GM21390 (cell line): ENCODE measurements at regions not wholly inside any gene's neighbourhood (a gene's known extent, or its start where the extent isn't known, plus 50 kb on each side); places are given as distances from the start of the nearest gene placed in this dataset.
"Not testable (repeated sequence)": the region's sequence is repeated elsewhere in the genome, so short reads cannot be mapped to it uniquely, and the experiment has no call there.

ENCODE experiments used
- ATAC-seq: cut with Tn5 transposase; IDR thresholded peaks from one replicate; pipeline ENCODE4 v1.9.1; 2021; ENCODE audit not compliant: unreplicated experiment

GRCh38 chr15:22258398-22259150 is 178.2 kb downstream of the OR4M2 start:
- no peak for ATAC-seq

- not testable (repeated sequence) for ATAC-seq
These were observed 178.9 kb downstream of the OR4M2 start for GRCh38 chr15:22259151-22259750.

GRCh38 chr15:22259881-22260421 is 179.6 kb downstream of the OR4M2 start:
- ATAC-seq = no peak

DNA sequence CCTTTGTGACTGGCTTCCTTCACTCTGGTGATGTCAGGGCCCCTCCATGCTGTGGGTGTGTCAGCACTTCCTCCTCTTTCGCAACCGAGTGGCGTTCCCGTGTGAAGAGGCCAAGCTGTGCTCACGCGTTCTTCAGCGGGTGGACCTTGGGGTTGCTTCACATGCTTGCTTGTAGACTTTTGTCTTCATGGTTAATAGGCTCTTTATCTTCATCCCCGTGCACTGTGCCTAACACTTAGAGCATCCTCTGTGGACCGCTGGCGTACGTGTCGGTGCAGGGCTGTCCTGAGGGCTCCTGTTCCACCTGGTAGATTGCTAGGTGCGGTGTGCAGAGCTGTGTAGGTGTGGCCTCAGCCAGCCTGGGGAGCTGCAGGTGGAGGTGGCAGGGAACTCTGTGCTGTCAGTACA is 182.3 kb downstream of the OR4M2 start:
- no peak for ATAC-seq

- ATAC-seq = no peak
These were observed 183.4 kb downstream of the OR4M2 start for GRCh38 chr15:22263738-22264137.

GRCh38 chr15:22264272-22264671 is 183.9 kb downstream of the OR4M2 start:
- not testable (repeated sequence) for ATAC-seq

GRCh38 chr15:22265056-22265945 is 185.0 kb downstream of the OR4M2 start:
- ATAC-seq = no peak

DNA sequence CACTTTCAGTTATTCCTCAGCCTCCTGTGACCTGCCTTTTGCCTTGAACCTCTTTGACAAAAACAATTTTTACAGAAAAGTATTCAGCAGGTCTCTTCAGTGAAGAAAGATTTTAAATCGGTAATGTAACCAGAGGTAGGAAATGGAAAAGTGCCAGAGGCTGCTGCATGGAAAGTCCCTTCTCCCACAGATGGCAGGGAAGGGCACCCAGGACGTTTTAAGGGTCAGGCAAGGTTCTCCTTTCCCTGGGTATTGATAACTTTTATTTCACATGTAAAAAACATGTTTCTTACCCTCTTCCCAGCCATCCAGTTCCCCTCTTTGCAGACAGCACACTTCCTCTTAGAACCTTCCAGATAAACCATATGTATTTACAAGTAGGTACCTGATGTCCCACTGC is 185.6 kb downstream of the OR4M2 start:
- ATAC-seq = no peak

GRCh38 chr15:22267761-22268160 is 187.4 kb downstream of the OR4M2 start:
- ATAC-seq = no peak

DNA sequence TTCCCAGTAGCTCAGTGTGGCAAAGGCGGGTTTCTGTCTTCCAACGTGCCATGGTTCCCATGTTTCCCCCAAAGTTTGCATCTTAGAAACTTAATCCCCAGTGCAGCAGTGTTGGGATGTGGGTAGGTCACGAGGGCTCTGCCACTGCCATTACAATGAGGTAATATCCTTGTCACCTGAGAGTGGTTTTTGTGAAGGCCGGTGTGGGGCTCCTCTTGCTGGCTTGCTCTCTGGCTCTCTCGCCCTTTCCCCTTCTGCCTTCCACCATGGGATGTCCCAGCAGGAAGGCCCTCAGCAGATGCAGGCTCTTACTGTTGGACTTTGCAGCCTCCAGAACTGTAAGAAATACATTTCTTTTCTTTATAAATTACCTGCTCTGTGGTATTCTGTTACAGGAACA is 187.9 kb downstream of the OR4M2 start:
- not testable (repeated sequence) for ATAC-seq

DNA sequence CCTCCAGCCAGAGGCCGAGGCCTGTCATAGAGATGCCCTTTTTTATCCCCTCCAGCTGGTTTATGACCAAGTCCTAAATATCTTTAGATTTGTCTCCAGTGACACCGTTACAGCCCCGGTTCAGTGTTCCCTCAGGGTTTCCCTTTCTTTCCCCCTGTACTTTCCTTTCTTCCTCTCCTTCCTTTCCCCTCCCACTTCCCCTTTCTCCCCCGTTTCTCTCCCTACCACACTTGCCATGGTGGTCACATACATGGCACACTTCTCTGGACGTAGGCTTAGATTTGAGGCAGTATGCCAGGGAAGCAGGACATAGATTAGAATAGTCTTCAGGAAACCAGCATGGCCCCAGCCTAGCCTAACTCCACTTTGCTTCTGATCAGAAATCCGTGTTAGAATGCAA is 188.3 kb downstream of the OR4M2 start:
- ATAC-seq = not testable (repeated sequence)

DNA sequence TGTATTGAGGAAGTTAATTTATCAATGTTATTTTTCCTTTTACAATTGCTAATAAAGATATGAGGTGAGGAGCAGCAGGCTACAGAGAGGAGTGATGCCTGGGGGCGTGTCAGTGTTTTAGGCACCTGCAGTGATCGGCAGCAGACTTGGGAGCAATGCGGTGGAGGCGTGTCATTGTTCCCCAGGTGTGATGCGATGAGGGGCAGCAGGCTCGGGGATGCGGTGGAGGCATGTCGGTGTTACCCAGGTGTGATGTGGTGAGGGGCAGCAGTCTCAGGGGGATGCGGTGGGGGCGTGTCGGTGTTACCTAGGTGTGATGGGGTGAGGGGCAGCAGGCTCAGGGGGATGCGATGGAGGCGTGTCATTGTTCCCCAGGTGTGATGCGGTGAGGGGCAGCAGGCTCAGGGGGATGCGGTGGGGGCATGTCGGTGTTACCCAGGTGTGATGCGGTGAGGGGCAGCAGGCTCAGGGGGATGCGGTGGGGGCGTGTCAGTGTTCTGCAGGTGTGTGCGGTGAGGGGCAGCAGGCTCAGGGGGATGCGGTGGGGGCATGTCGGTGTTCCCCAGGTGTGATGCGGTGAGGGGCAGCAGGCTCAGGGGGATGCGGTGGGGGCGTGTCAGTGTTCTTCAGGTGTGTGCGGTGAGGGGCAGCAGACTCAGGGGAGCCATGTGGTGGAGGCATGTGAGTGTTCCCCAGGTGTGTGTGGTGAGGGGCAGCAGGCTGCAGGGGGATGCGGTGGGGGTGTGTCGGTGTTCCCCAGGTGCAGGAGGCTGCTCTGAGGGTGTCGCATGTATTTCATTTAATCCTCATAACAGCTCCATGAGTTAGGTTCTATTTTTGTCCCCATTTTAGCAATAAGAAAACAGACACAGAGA is 186.2 kb upstream of the GOLGA6L22 start:
- ATAC-seq = not testable (repeated sequence)

DNA sequence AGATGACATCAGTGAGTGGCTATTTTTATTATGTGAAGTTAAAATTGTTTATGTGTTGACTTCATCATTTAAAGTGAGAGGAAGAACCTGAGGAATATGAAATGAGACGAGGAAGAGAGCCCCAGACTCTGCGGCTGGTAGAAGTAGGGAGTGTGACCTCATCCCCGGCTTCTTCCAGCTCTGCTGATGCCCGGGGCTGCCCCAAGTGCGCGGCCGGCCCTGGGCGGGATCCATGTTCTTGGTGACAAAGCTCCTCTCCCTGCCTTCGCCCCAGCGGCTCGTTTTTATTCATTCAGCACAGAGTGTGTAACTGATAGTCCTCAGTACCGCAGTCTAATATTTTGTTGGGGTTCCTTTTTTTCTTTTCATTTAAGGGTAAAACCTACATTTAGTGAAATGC is 185.5 kb upstream of the GOLGA6L22 start:
- not testable (repeated sequence) for ATAC-seq

GRCh38 chr15:22274376-22274775 is 184.3 kb upstream of the GOLGA6L22 start:
- not testable (repeated sequence) for ATAC-seq

DNA sequence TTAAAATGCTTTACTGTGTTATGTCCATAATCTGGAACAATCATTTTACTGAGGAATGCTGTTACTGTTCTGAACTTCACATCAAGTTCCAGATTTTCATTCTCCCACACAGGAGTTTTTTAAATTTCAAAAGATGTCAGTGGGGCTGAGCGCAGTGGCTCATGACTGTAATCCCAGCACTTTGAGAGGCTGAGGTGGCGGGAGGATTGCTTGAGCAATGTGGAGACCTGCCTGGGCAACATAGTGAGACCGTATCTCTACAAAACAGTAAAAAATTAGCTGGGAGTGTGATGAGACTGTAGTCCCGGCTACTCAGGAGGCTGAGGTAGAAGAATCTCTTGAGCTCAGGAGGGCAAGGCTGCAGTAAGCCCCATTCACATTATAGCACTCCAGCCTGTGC is 177.9 kb upstream of the GOLGA6L22 start:
- not testable (repeated sequence) for ATAC-seq

DNA sequence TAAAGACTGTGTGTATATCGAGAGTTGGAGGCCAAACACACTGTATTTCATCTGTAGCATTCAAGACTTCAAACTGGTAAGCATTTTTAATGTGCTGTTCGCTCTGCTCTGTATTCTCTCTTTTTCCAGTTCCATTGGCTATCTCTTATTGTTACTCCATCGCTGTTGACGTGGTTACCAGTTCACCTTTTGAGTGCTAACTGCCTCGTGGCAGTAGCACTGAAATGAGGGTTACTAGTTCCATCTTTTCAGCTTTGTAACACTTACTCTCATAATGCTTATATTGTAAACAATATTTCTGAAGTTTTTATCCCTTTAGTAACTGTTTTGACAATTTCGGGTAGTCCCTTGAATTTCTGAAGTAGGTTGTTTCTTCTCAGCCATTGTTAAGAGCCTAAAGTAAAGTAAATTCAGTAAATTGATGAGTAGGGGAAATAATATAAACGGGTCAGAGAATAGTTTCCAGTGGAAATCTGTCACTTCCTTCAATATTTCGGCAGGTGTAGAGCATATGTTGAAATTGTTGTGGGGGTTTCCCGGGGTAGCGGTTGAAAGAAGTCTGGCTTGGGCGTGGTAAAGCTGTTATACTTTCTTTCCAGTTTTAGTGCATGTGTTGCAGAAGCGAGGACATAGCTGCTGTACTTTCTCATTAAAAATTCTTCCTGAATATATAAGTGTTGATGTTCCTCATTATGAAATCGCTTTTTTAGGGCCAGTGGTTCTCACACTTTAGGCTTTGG is 175.7 kb upstream of the GOLGA6L22 start:
- not testable (repeated sequence) for ATAC-seq

DNA sequence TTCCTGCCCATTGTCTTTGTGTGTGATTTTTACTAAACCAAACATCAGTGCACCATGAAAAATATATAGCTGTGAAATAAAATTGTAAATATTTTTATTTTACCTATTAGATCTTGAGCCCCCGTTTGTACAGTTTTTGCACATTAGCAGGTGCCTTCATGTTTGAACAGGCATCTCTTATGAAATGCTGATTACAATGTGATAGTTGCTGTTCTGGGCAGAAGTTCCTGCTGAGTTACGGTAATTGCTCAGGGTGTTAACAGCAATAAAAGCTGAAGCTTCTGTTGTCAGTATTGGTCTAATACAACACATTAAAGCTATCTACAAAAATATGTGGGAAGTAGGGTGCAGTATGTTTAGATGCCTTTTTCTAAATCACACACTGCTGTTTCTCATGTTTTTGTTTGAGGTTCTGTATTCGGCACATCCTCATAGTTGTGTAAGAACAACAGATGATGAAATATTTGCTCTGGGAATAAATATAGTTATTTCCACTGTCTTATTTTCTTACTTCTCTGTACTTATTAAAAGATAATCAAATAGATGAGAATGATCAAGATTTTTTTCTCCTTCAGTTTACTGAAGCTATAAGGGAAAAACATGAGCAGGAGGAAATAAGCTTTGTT is 173.8 kb upstream of the GOLGA6L22 start:
- ATAC-seq = not testable (repeated sequence)

GRCh38 chr15:22291054-22291453 is 167.6 kb upstream of the GOLGA6L22 start:
- ATAC-seq = not testable (repeated sequence)

- not testable (repeated sequence) for ATAC-seq
These were observed 155.6 kb upstream of the GOLGA6L22 start for GRCh38 chr15:22303112-22303511.
